ENCODE measurements at regions not wholly inside any gene's neighbourhood (a gene's known extent, or its start where the extent isn't known, plus 50 kb on each side); places are given as distances from the start of the nearest gene placed in this dataset.

- TF ChIP-seq, protein P1, sequence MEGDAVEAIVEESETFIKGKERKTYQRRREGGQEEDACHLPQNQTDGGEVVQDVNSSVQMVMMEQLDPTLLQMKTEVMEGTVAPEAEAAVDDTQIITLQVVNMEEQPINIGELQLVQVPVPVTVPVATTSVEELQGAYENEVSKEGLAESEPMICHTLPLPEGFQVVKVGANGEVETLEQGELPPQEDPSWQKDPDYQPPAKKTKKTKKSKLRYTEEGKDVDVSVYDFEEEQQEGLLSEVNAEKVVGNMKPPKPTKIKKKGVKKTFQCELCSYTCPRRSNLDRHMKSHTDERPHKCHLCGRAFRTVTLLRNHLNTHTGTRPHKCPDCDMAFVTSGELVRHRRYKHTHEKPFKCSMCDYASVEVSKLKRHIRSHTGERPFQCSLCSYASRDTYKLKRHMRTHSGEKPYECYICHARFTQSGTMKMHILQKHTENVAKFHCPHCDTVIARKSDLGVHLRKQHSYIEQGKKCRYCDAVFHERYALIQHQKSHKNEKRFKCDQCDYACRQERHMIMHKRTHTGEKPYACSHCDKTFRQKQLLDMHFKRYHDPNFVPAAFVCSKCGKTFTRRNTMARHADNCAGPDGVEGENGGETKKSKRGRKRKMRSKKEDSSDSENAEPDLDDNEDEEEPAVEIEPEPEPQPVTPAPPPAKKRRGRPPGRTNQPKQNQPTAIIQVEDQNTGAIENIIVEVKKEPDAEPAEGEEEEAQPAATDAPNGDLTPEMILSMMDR (conservative IDR thresholded peaks at IDR 0.05), result no peak
- TF ChIP-seq EZH2 (IDR thresholded peaks at IDR 0.05; ENCODE audit: low read depth), result no peak
These were observed 152.0 kb downstream of the TLE3 start for GRCh38 chr15:69945729-69946128.

All from PC-9 (cell line).